ENCODE measurements at regions not wholly inside any gene's neighbourhood (a gene's known extent, or its start where the extent isn't known, plus 50 kb on each side); places are given as distances from the start of the nearest gene placed in this dataset.

DNA sequence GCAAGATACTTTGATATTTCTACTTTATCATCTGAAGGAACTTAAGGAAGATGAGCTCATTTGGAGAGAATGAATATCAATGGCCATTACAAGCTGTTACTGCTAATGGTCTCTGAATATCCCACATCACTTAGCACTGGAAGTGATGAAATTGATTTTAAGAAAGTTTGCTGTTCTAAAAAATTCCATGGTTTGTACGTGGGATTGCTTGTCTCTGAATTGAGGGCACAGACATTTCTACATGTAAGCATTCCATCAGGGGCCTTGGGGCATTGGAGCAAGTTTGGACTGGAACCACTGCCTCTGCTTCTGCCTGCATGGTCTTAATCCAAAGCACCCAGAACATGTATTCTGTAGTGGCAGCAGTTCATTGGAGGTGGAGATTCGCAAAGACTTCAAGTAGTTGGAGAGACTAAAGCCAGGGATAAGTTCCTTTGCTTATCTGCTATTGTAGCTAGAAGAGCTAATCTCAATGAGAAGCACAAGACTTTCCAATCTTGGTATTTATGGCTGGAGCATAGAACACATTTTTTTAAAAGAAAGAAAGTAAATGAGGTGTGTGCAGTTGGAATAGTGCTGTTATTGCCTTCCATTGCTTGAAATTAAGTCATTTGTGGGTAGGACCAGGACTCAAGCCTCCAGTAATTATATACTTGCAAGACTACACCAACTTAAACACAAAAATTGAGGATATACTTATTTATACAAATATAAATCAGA, 424.2 kb downstream of the SPATA31D1 start:
- ChIA-PET POLR2A (no interaction called here), CTCF (ENCODE audit: low intra/inter-chr PET ratio) (no interaction called here)
- BruUV-seq (replicated peaks) = no TSS peak
- in situ Hi-C loops (cut with MboI) = no loop called here
- ATAC-seq (no peak), DNase-seq (ENCODE audit: extremely low read depth in 1 of 4, low spot score in 3 of 4) (no peak), FAIRE-seq (no peak)
- no peak overlapping the region for H3K9ac ChIP-seq (ENCODE audit: insufficient read depth in 1 of 2, low read depth in 2 of 2, low read length in 2 of 2)
- H2AFZ ChIP-seq (ENCODE audit: low read depth, low read length) = no peak overlapping the region
- WGBS (ENCODE audit: insufficient coverage, low coverage, missing lambda C conversion rate) = 0% methylated on average over 2 of the region's 2 CpGs
- no peak overlapping the region for H3K4me2 ChIP-seq (ENCODE audit: insufficient read depth, low read length)
- H3K9me3 ChIP-seq (replicated peaks; ENCODE audit: control insufficient read depth, insufficient read depth, low read depth, low read length) = no peaks in the 10 kb centered on the region
- no peaks in the 10 kb centered on the region for H3K4me1 ChIP-seq (replicated peaks in 1 of 2; ENCODE audit: control insufficient read depth in 2 of 2, insufficient read depth in 2 of 2, low read length in 2 of 2)
- no peak overlapping the region for H3K4me3 ChIP-seq
- no peaks in the 10 kb centered on the region for H3K79me2 ChIP-seq (ENCODE audit: control insufficient read depth, insufficient read depth, low read length)
- no peaks in the 10 kb centered on the region for H3K27me3 ChIP-seq (ENCODE audit: control insufficient read depth in 2 of 2, insufficient read depth in 2 of 2, low read length in 2 of 2)
- no peak overlapping the region for H3K27ac ChIP-seq (ENCODE audit: extremely low read depth, low read depth, low read length)
- no peaks in the 10 kb centered on the region for H3K9me1 ChIP-seq (ENCODE audit: control insufficient read depth, insufficient read depth, low read length)
- H3K36me3 ChIP-seq (ENCODE audit: control insufficient read depth, insufficient read depth, low read length) = no peaks in the 10 kb centered on the region
- intact Hi-C loops (cut with micrococcal nuclease) = no loop called here
- H4K20me1 ChIP-seq (replicated peaks; ENCODE audit: control insufficient read depth, insufficient read depth, low read length) = no peaks in the 10 kb centered on the region
- TF ChIP-seq SAFB2 (IDR thresholded peaks at IDR 0.05; ENCODE audit: borderline replicate concordance, low read depth, low read length, severe bottlenecking) (no peak), CC2D1A (IDR thresholded peaks at IDR 0.05) (no peak), PHF8 (IDR thresholded peaks at IDR 0.05; ENCODE audit: borderline replicate concordance, low read length) (no peak), GABPB2 (CRISPR knock-in tag; conservative IDR thresholded peaks at IDR 0.05) (no peak), CREB3L1 (IDR thresholded peaks at IDR 0.05; ENCODE audit: borderline replicate concordance, low read depth) (no peak), HSF4 (CRISPR knock-in tag; IDR thresholded peaks at IDR 0.05; ENCODE audit: borderline replicate concordance) (no peak), ZNF699 (CRISPR knock-in tag; IDR thresholded peaks at IDR 0.05; ENCODE audit: insufficient replicate concordance) (no peak), TRIM28 (IDR thresholded peaks at IDR 0.05) (no peak), ZNF764 (CRISPR knock-in tag; IDR thresholded peaks at IDR 0.05; ENCODE audit: low read depth) (no peak), ETV5 (CRISPR knock-in tag; IDR thresholded peaks at IDR 0.05; ENCODE audit: low read depth) (no peak), CREM (IDR thresholded peaks at IDR 0.05; ENCODE audit: low read depth) (no peak), ZNF143 (CRISPR knock-in tag; IDR thresholded peaks at IDR 0.05) (no peak), CEBPZ (IDR thresholded peaks at IDR 0.05; ENCODE audit: borderline replicate concordance, low read depth, low read length) (no peak)
- TF ChIP-seq, protein P1, sequence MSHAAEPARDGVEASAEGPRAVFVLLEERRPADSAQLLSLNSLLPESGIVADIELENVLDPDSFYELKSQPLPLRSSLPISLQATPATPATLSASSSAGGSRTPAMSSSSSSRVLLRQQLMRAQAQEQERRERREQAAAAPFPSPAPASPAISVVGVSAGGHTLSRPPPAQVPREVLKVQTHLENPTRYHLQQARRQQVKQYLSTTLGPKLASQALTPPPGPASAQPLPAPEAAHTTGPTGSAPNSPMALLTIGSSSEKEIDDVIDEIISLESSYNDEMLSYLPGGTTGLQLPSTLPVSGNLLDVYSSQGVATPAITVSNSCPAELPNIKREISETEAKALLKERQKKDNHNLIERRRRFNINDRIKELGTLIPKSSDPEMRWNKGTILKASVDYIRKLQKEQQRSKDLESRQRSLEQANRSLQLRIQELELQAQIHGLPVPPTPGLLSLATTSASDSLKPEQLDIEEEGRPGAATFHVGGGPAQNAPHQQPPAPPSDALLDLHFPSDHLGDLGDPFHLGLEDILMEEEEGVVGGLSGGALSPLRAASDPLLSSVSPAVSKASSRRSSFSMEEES (CRISPR knock-in tag; IDR thresholded peaks at IDR 0.05) = no peak
- TF ChIP-seq, protein P2, sequence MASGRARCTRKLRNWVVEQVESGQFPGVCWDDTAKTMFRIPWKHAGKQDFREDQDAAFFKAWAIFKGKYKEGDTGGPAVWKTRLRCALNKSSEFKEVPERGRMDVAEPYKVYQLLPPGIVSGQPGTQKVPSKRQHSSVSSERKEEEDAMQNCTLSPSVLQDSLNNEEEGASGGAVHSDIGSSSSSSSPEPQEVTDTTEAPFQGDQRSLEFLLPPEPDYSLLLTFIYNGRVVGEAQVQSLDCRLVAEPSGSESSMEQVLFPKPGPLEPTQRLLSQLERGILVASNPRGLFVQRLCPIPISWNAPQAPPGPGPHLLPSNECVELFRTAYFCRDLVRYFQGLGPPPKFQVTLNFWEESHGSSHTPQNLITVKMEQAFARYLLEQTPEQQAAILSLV (tag; IDR thresholded peaks at IDR 0.05) = no peak

Measured in K562 (cell line).